ENCODE measurements at regions not wholly inside any gene's neighbourhood (a gene's known extent, or its start where the extent isn't known, plus 50 kb on each side); places are given as distances from the start of the nearest gene placed in this dataset.

DNA sequence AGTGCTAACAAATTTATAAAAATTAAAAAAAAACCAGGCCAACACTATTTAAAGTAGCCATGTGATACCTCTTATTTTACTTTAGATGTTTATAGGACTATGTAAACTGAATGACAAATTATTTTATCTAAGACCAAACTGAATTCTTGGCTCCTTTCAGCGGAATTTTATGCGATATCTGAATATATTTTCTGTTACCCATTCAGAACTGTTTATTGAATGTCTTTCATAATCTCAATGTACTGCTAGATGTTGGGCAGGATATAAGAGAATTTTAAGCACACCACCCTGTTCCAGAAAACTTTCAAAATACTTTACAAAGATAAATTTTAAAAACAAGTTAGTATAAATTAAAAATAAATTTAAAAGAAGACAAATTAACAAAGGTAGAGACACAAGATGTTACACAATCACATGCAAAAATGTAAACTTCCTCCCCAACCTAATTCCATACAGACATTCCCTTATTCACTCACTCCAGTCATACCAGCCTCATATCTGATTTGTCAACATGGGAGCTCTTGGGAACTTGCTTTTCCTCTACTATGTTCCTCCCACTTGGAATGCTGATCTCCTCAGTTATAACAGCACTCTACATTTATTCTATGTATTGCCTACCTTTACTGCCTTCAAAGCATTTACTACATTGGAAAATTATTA lies 154.6 kb upstream of the MBNL1 start:
- no peak for TF ChIP-seq HDGF (IDR thresholded peaks at IDR 0.05; ENCODE audit: borderline replicate concordance)
- no peak for TF ChIP-seq L3MBTL2 (conservative IDR thresholded peaks at IDR 0.05)
- no peak for TF ChIP-seq ELF4 (IDR thresholded peaks at IDR 0.05)
- no peak for TF ChIP-seq CTBP1 (IDR thresholded peaks at IDR 0.05; ENCODE audit: borderline replicate concordance)
- no peak for TF ChIP-seq SP1 (IDR thresholded peaks at IDR 0.05)
- TF ChIP-seq FOXM1 (IDR thresholded peaks at IDR 0.05; ENCODE audit: borderline replicate concordance) = no peak
- TF ChIP-seq ZNF384 (IDR thresholded peaks at IDR 0.05) = no peak

Measured in HEK293T (cell line).